Activated CD8-positive, alpha-beta T cell treated with anti-CD3 and anti-CD28 coated beads for 36 hours (primary cell): ENCODE measurements at regions not wholly inside any gene's neighbourhood (a gene's known extent, or its start where the extent isn't known, plus 50 kb on each side); places are given as distances from the start of the nearest gene placed in this dataset.

Source experiments
- ATAC-seq: fragments of 200-7000 bp; cut with Tn5 transposase; one replicate; pipeline ENCODE4 v1.10.0; 2021; ENCODE audit warnings: mild to moderate bottlenecking, moderate library complexity
- CTCF ChIA-PET: fragments of 350-600 bp; sonication (Branson Sonifier 250); formaldehyde crosslinking; loops from one replicate; lab custom pipeline; 2021; ENCODE audit warnings: antibody characterized with exemption; lab: Charles Lee
- POLR2A ChIA-PET: fragments of 350-600 bp; sonication (Branson Sonifier 250); formaldehyde crosslinking; loops from one replicate; lab custom pipeline; 2021; ENCODE audit warnings: antibody characterized with exemption; lab: Charles Lee
- DNase-seq: peaks from one replicate; pipeline ENCODE4 v3.0.0-alpha.2; 2020
- H3K27ac Mint-ChIP-seq: one replicate; pipeline ENCODE4 v1.8.0; 2021; ENCODE audit warnings: mild to moderate bottlenecking, mixed read lengths
- H3K27me3 Mint-ChIP-seq: one replicate; pipeline ENCODE4 v1.8.0; 2021; ENCODE audit warnings: mixed read lengths
- H3K36me3 Mint-ChIP-seq: one replicate; pipeline ENCODE4 v1.8.0; 2021; ENCODE audit warnings: low read depth, mixed read lengths
- H3K4me1 Mint-ChIP-seq: one replicate; pipeline ENCODE4 v1.8.0; 2021; ENCODE audit warnings: low read depth, mixed read lengths
- H3K4me3 Mint-ChIP-seq: one replicate; pipeline ENCODE4 v1.8.0; 2021; ENCODE audit warnings: mild to moderate bottlenecking, moderate library complexity, mixed read lengths
- H3K9me3 Mint-ChIP-seq: one replicate; pipeline ENCODE4 v1.8.0; 2021; ENCODE audit warnings: mixed read lengths
- CTCF ChIP-seq: fragments of 200-600 bp; IDR thresholded peaks from one replicate; pipeline ENCODE4 v1.8.0; 2022; ENCODE audit warnings: antibody characterized with exemption, mild to moderate bottlenecking
- intact Hi-C: fragments of 100-400 bp; cut with micrococcal nuclease; formaldehyde crosslinking; loops from one replicate; pipeline ENCODE4 v1.10.0; 2022

- Mint-ChIP-seq H3K4me1 (no peaks in the 10 kb centered on the region), H3K27me3 (no peaks in the 10 kb centered on the region), H3K9me3 (no peaks in the 10 kb centered on the region), H3K27ac (no peak overlapping the region), H3K4me3 (no peak overlapping the region), H3K36me3 (no peaks in the 10 kb centered on the region)
- POLR2A ChIA-PET: no interaction called here
- CTCF ChIA-PET: no interaction called here
- TF ChIP-seq CTCF: no peak
- ATAC-seq (no peak), DNase-seq (no peak)
- intact Hi-C loops: no loop called here
These were observed 197.8 kb upstream of the MYT1L start for GRCh38 chr2:2528846-2529245.

GRCh38 chr2:2527148-2527547, 196.1 kb upstream of the MYT1L start:
- POLR2A ChIA-PET: interaction anchor here (1.3 kb wide), 1 partner anchor 17 kb away, joined by 3 read pairs; no protein-coding TSS in a partner anchor
- no peak for TF ChIP-seq CTCF

DNA sequence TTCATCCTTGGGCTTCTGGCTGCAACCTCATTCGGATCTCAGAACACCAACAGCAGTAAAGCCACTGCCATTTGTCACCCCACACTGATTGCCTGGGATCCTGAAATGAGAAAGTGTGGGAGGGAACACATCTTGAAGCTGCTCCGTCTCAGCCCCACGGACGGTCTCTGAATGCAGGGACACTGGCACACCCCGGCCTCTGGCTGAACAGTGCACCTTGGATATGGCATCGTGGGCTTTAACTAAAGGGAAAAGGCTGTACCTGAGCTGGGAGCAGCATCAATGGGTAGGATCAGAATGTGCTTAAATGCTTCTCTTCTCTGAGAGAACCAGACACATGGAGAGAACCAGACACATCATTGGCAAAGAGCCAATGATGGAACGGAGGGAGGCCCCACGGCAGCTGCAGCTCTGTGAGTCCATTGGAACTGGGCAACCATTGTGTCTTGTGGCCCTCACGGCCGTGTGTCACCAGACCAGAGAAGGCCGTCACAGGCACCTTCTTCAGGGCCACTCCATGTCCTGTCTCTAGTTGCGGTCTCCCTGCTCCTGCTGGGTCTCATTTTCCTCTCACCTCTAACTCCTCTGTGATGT, 193.4 kb upstream of the MYT1L start:
- no peak for DNase-seq
- Mint-ChIP-seq H3K27me3 (peaks cover 3% of the 10 kb centered on the region), H3K27ac (no peak overlapping the region), H3K9me3 (peaks cover 3% of the 10 kb centered on the region), H3K36me3 (no peaks in the 10 kb centered on the region), H3K4me3 (no peak overlapping the region), H3K4me1 (no peaks in the 10 kb centered on the region)
- TF ChIP-seq CTCF: no peak
- ChIA-PET POLR2A (no interaction called here), CTCF (no interaction called here)
- intact Hi-C loops: no loop called here
- no peak for ATAC-seq

More at GRCh38 chr2:2527148-2527547, 196.1 kb upstream of the MYT1L start:
- Mint-ChIP-seq H3K27ac (no peak overlapping the region), H3K4me3 (no peak overlapping the region), H3K27me3 (peaks cover under 1% of the 10 kb centered on the region), H3K4me1 (no peaks in the 10 kb centered on the region), H3K9me3 (peaks cover 1% of the 10 kb centered on the region), H3K36me3 (no peaks in the 10 kb centered on the region)
- ATAC-seq: no peak
- DNase-seq: no peak
- intact Hi-C loops: no loop called here
- CTCF ChIA-PET: no interaction called here

GRCh38 chr2:2523461-2524347, 192.6 kb upstream of the MYT1L start:
- H3K9me3 Mint-ChIP-seq: peaks cover 3% of the 10 kb centered on the region
- no peak for DNase-seq
- TF ChIP-seq CTCF: no peak
- intact Hi-C loops: no loop called here
- CTCF ChIA-PET: no interaction called here
- no peak overlapping the region for H3K27ac Mint-ChIP-seq
- no peak overlapping the region for H3K4me3 Mint-ChIP-seq
- POLR2A ChIA-PET: no interaction called here
- ATAC-seq: no peak
- no peaks in the 10 kb centered on the region for H3K4me1 Mint-ChIP-seq
- peaks cover 3% of the 10 kb centered on the region for H3K27me3 Mint-ChIP-seq
- no peaks in the 10 kb centered on the region for H3K36me3 Mint-ChIP-seq

DNA sequence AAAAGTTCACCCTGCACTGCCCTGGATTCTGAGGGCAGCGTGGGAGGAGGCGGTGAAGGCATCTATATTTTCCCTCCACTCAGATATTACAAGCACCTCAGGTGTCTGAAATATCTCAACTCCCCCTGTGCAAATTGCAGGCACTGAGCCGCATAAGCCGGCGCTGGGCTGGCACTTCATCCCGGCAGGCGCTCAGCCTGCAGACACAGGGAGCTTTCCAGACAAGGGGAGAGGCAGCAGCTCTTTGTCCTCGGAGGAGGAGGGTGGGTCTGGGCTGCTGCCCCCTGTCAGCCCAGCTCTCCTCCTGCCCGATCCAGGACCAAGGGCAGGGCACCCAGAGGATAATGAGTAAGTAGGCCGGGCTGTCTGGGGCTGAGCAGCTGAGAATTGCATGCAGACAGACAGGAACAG, 189.3 kb upstream of the MYT1L start:
- TF ChIP-seq CTCF: no peak
- CTCF ChIA-PET: no interaction called here
- POLR2A ChIA-PET: no interaction called here
- ATAC-seq (no peak), DNase-seq (no peak)
- Mint-ChIP-seq H3K27ac (no peak overlapping the region), H3K36me3 (no peaks in the 10 kb centered on the region), H3K27me3 (peaks cover 3% of the 10 kb centered on the region), H3K4me3 (no peak overlapping the region), H3K4me1 (no peaks in the 10 kb centered on the region), H3K9me3 (peaks cover 3% of the 10 kb centered on the region)
- intact Hi-C loops: no loop called here
